ENCODE measurements at regions not wholly inside any gene's neighbourhood (a gene's known extent, or its start where the extent isn't known, plus 50 kb on each side); places are given as distances from the start of the nearest gene placed in this dataset.

DNA sequence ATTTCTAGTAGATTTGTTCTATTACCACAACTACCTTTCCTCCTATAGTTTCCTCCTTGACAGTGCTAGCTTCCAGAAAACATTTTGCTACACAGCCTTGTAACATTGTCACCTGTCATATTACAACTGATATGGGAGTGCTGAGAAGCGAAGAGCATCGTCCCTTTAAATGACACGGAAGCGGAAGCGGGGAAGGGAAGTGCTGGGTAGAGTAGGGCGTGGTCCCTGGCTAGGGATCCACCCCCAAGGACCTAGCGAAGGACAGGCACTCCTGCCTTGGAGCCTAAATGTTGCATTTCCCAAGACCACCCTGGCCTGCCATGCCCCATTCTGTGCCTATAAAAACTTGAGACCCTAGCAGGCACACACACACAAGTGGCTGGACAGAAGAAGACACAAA is 57.4 kb upstream of the RANBP6 start:
- TF ChIP-seq GLIS3 (CRISPR knock-in tag; IDR thresholded peaks at IDR 0.05): no peak
- TF ChIP-seq, protein P1, sequence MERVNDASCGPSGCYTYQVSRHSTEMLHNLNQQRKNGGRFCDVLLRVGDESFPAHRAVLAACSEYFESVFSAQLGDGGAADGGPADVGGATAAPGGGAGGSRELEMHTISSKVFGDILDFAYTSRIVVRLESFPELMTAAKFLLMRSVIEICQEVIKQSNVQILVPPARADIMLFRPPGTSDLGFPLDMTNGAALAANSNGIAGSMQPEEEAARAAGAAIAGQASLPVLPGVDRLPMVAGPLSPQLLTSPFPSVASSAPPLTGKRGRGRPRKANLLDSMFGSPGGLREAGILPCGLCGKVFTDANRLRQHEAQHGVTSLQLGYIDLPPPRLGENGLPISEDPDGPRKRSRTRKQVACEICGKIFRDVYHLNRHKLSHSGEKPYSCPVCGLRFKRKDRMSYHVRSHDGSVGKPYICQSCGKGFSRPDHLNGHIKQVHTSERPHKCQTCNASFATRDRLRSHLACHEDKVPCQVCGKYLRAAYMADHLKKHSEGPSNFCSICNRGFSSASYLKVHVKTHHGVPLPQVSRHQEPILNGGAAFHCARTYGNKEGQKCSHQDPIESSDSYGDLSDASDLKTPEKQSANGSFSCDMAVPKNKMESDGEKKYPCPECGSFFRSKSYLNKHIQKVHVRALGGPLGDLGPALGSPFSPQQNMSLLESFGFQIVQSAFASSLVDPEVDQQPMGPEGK (CRISPR knock-in tag; IDR thresholded peaks at IDR 0.05; ENCODE audit: borderline replicate concordance): no peak
- no peak for TF ChIP-seq PPARA (CRISPR knock-in tag; IDR thresholded peaks at IDR 0.05; ENCODE audit: borderline replicate concordance)
- TF ChIP-seq ARNTL (CRISPR knock-in tag; IDR thresholded peaks at IDR 0.05; ENCODE audit: borderline replicate concordance, low read depth): no peak
- no peak for TF ChIP-seq OSR1 (CRISPR knock-in tag; IDR thresholded peaks at IDR 0.05)
- no peak for TF ChIP-seq ZNF70 (CRISPR knock-in tag; IDR thresholded peaks at IDR 0.05)
- TF ChIP-seq, protein P2, sequence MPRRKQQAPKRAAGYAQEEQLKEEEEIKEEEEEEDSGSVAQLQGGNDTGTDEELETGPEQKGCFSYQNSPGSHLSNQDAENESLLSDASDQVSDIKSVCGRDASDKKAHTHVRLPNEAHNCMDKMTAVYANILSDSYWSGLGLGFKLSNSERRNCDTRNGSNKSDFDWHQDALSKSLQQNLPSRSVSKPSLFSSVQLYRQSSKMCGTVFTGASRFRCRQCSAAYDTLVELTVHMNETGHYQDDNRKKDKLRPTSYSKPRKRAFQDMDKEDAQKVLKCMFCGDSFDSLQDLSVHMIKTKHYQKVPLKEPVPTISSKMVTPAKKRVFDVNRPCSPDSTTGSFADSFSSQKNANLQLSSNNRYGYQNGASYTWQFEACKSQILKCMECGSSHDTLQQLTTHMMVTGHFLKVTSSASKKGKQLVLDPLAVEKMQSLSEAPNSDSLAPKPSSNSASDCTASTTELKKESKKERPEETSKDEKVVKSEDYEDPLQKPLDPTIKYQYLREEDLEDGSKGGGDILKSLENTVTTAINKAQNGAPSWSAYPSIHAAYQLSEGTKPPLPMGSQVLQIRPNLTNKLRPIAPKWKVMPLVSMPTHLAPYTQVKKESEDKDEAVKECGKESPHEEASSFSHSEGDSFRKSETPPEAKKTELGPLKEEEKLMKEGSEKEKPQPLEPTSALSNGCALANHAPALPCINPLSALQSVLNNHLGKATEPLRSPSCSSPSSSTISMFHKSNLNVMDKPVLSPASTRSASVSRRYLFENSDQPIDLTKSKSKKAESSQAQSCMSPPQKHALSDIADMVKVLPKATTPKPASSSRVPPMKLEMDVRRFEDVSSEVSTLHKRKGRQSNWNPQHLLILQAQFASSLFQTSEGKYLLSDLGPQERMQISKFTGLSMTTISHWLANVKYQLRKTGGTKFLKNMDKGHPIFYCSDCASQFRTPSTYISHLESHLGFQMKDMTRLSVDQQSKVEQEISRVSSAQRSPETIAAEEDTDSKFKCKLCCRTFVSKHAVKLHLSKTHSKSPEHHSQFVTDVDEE (CRISPR knock-in tag; IDR thresholded peaks at IDR 0.05): no peak
- no peak for TF ChIP-seq SNAI2 (CRISPR knock-in tag; IDR thresholded peaks at IDR 0.05)
- no peak for TF ChIP-seq RARB (CRISPR knock-in tag; IDR thresholded peaks at IDR 0.05)
- no peak for TF ChIP-seq CSDC2 (CRISPR knock-in tag; IDR thresholded peaks at IDR 0.05)
- no peak for TF ChIP-seq ISL1 (CRISPR knock-in tag; IDR thresholded peaks at IDR 0.05)
- no peak for TF ChIP-seq TOX (CRISPR knock-in tag; IDR thresholded peaks at IDR 0.05; ENCODE audit: borderline replicate concordance)
- TF ChIP-seq ZNF8 (CRISPR knock-in tag; IDR thresholded peaks at IDR 0.05): no peak
- TF ChIP-seq, protein P3, sequence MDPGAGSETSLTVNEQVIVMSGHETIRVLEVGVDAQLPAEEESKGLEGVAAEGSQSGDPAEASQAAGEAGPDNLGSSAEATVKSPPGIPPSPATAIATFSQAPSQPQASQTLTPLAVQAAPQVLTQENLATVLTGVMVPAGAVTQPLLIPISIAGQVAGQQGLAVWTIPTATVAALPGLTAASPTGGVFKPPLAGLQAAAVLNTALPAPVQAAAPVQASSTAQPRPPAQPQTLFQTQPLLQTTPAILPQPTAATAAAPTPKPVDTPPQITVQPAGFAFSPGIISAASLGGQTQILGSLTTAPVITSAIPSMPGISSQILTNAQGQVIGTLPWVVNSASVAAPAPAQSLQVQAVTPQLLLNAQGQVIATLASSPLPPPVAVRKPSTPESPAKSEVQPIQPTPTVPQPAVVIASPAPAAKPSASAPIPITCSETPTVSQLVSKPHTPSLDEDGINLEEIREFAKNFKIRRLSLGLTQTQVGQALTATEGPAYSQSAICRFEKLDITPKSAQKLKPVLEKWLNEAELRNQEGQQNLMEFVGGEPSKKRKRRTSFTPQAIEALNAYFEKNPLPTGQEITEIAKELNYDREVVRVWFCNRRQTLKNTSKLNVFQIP (CRISPR knock-in tag; IDR thresholded peaks at IDR 0.05; ENCODE audit: borderline replicate concordance, low read depth): no peak
- TF ChIP-seq ZNF565 (CRISPR knock-in tag; conservative IDR thresholded peaks at IDR 0.05; ENCODE audit: low read depth): no peak
- no peak for ATAC-seq

DNA sequence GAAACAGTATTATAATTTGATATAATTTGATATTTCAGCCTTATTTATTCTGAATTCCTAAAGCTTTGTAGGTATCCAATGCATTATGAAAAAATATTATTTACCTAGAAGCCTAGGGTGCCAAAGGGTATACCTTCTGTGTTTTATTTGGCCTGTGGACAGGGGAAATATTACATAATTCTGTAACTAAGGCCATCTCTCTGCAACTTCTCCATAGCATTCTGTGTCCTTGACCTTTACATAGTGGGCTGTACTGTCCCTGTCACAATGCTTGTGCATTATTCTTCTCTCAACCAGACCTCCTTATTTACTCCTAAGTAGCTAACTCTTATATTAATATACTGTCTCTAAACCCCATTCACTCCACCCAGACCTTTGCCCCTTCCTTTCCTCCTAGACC is 57.0 kb upstream of the RANBP6 start:
- no peak for ATAC-seq
- no peak for TF ChIP-seq TCF4 (CRISPR knock-in tag; IDR thresholded peaks at IDR 0.05; ENCODE audit: borderline replicate concordance)
- TF ChIP-seq, protein P2 (CRISPR knock-in tag; IDR thresholded peaks at IDR 0.05): no peak
- TF ChIP-seq ARNTL (CRISPR knock-in tag; IDR thresholded peaks at IDR 0.05; ENCODE audit: borderline replicate concordance, low read depth): no peak
- no peak for TF ChIP-seq SNAI2 (CRISPR knock-in tag; IDR thresholded peaks at IDR 0.05)
- TF ChIP-seq BACH2 (CRISPR knock-in tag; IDR thresholded peaks at IDR 0.05; ENCODE audit: borderline replicate concordance): no peak
- TF ChIP-seq CSDC2 (CRISPR knock-in tag; IDR thresholded peaks at IDR 0.05): no peak
- TF ChIP-seq OSR1 (CRISPR knock-in tag; IDR thresholded peaks at IDR 0.05): no peak
- TF ChIP-seq CSRNP3 (CRISPR knock-in tag; IDR thresholded peaks at IDR 0.05): no peak
- TF ChIP-seq ZNF70 (CRISPR knock-in tag; IDR thresholded peaks at IDR 0.05): no peak
- no peak for TF ChIP-seq ZNF565 (CRISPR knock-in tag; conservative IDR thresholded peaks at IDR 0.05; ENCODE audit: low read depth)
- no peak for TF ChIP-seq ZNF8 (CRISPR knock-in tag; IDR thresholded peaks at IDR 0.05)
- TF ChIP-seq GLIS3 (CRISPR knock-in tag; IDR thresholded peaks at IDR 0.05): no peak
- TF ChIP-seq ISL1 (CRISPR knock-in tag; IDR thresholded peaks at IDR 0.05): no peak
- TF ChIP-seq TOX (CRISPR knock-in tag; IDR thresholded peaks at IDR 0.05; ENCODE audit: borderline replicate concordance): no peak
- TF ChIP-seq ZC3H10 (CRISPR knock-in tag; IDR thresholded peaks at IDR 0.05): no peak
- TF ChIP-seq, protein P1 (CRISPR knock-in tag; IDR thresholded peaks at IDR 0.05; ENCODE audit: borderline replicate concordance): no peak
- TF ChIP-seq ZFP3 (CRISPR knock-in tag; IDR thresholded peaks at IDR 0.05): no peak
- TF ChIP-seq PPARA (CRISPR knock-in tag; IDR thresholded peaks at IDR 0.05; ENCODE audit: borderline replicate concordance): no peak
